Cardiac muscle cell (in vitro differentiated cells and primary cell): ENCODE measurements at regions not wholly inside any gene's neighbourhood (a gene's known extent, or its start where the extent isn't known, plus 50 kb on each side); places are given as distances from the start of the nearest gene placed in this dataset.
"Not testable (repeated sequence)": the region's sequence is repeated elsewhere in the genome, so short reads cannot be mapped to it uniquely, and the experiment has no call there.

Source experiments
- DNase-seq, 2 donors: peaks; one replicate each; pipeline versions ENCODE4 v3.0.0 to v3.0.0-alpha.2; 2010 to 2017; ENCODE audit warnings: low read depth in 1 of 2, low spot score in 1 of 2
- H3K27ac ChIP-seq: fragments of 200-600 bp; sonication (generic); 2 replicates; pipeline ENCODE4 v1.5.1; 2016
- H3K27me3 ChIP-seq: fragments of 200-600 bp; sonication (generic); 2 replicates; pipeline ENCODE4 v1.6.0; 2016; ENCODE audit warnings: control low read depth
- H3K36me3 ChIP-seq: fragments of 200-600 bp; sonication (generic); 2 replicates; pipeline ENCODE4 v1.5.1; 2016; ENCODE audit warnings: control low read depth
- H3K4me1 ChIP-seq: fragments of 200-600 bp; sonication (generic); 2 replicates; pipeline ENCODE4 v1.8.1; 2017; ENCODE audit warnings: low read depth, mild to moderate bottlenecking, mixed run types
- H3K4me3 ChIP-seq: fragments of 200-600 bp; sonication (generic); 2 replicates; pipeline ENCODE4 v1.5.1; 2016; ENCODE audit warnings: mild to moderate bottlenecking
- H3K9me3 ChIP-seq: fragments of 200-600 bp; sonication (generic); 2 replicates; pipeline ENCODE4 v1.5.1; 2017; ENCODE audit warnings: low read depth, mild to moderate bottlenecking, control low read depth
- CTCF ChIP-seq: IDR thresholded peaks from 2 replicates; pipeline ENCODE4 v1.5.1; 2012; ENCODE audit warnings: low read depth, mild to moderate bottlenecking, low read length

DNA sequence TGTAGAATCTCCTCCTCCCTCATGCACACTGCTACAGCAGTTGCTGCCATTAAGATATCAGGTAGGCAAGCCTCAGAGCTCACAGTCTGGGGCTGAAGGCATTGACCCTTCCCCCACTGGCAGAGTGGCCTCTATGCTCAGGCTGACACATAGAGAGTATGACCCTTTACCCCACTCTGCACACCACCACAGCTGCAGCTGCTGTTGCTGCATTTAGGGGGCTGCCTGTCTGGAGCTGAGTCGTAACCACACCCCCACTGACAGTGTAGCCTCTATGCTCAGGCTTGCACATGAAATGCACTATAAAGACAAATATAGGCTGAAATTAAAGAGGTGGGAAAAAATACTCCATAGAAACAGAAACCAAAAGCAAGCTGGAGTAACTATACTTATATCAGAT lies 289.3 kb upstream of the PABPC4L start:
- Histone ChIP-seq H3K4me3 (no peak overlapping the region), H3K4me1 (no peaks in the 10 kb centered on the region), H3K27me3 (no peaks in the 10 kb centered on the region), H3K36me3 (no peaks in the 10 kb centered on the region), H3K27ac (no peak overlapping the region), H3K9me3 (no peaks in the 10 kb centered on the region)
- peak in 1 of 2 donors; percentile 2 for DNase-seq
- TF ChIP-seq CTCF = no peak

- not testable (repeated sequence) for H3K4me3 ChIP-seq, H3K27ac ChIP-seq, H3K4me1 ChIP-seq, H3K27me3 ChIP-seq, H3K9me3 ChIP-seq, DNase-seq, H3K36me3 ChIP-seq
These were observed 281.9 kb upstream of the PABPC4L start for GRCh38 chr4:134483514-134483913.

GRCh38 chr4:134471569-134471968 lies 270.0 kb upstream of the PABPC4L start:
- Histone ChIP-seq H3K4me3 (no peak overlapping the region), H3K4me1 (peaks cover 10% of the 10 kb centered on the region), H3K9me3 (no peaks in the 10 kb centered on the region), H3K27ac (no peak overlapping the region), H3K36me3 (no peaks in the 10 kb centered on the region), H3K27me3 (no peaks in the 10 kb centered on the region)
- peak in 1 of 2 donors; percentile 42 for DNase-seq
- no peak for TF ChIP-seq CTCF

DNA sequence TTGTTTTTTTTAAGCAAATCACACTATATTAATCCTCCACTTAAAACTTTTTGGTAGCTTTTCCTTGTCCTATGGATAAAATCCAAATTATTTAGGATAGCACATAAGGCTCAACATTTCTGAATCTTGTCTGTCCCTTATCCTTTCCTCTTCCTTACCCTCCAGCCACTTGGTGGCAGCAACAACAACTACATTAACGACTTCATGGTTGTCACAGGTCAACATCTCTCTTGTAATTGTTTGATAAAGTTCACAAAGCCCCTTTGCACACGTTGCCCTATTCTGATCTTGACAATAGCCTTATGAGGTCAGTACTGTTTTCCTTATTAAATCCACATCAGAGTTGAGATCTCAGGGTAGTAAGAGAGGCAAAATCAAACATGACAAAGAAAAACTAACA lies 269.0 kb upstream of the PABPC4L start:
- peak; percentile 4 to 33 for DNase-seq
- H3K4me3 ChIP-seq = no peak overlapping the region

GRCh38 chr4:134465417-134465816 lies 263.8 kb upstream of the PABPC4L start:
- H3K36me3 ChIP-seq = no peaks in the 10 kb centered on the region
- no peak overlapping the region for H3K27ac ChIP-seq
- DNase-seq = peak in 1 of 2 donors; percentile 46
- no peaks in the 10 kb centered on the region for H3K9me3 ChIP-seq
- no peaks in the 10 kb centered on the region for H3K27me3 ChIP-seq
- H3K4me3 ChIP-seq = no peak overlapping the region
- no peak for TF ChIP-seq CTCF
- H3K4me1 ChIP-seq = no peaks in the 10 kb centered on the region

More for the DNA sequence above, 269.0 kb upstream of the PABPC4L start:
- TF ChIP-seq CTCF = no peak
- Histone ChIP-seq H3K27me3 (no peaks in the 10 kb centered on the region), H3K9me3 (no peaks in the 10 kb centered on the region), H3K4me1 (peaks cover 10% of the 10 kb centered on the region), H3K27ac (no peak overlapping the region), H3K36me3 (no peaks in the 10 kb centered on the region)

GRCh38 chr4:134463771-134464170 lies 262.2 kb upstream of the PABPC4L start:
- Histone ChIP-seq H3K4me3 (no peak overlapping the region), H3K36me3 (no peaks in the 10 kb centered on the region), H3K27ac (no peak overlapping the region), H3K4me1 (no peaks in the 10 kb centered on the region), H3K9me3 (no peaks in the 10 kb centered on the region), H3K27me3 (no peaks in the 10 kb centered on the region)
- TF ChIP-seq CTCF = no peak
- DNase-seq = no peak
